Epithelial cell of proximal tubule (primary cell): ENCODE measurements at regions not wholly inside any gene's neighbourhood (a gene's known extent, or its start where the extent isn't known, plus 50 kb on each side); places are given as distances from the start of the nearest gene placed in this dataset.
A peak's percentile ranks its signal among the peaks of the same experiment; 100 is the strongest.
"Not testable (repeated sequence)": the region's sequence is repeated elsewhere in the genome, so short reads cannot be mapped to it uniquely, and the experiment has no call there.

Experiments
- DNase-seq: peaks from one replicate; pipeline ENCODE4 v3.0.0-alpha.2; 2011; ENCODE audit warnings: low read depth
- H3K4me3 ChIP-seq: 2 replicates; pipeline ENCODE4 v1.5.1; 2011; ENCODE audit warnings: low read depth, mild to moderate bottlenecking, low read length
- CTCF ChIP-seq: conservative IDR thresholded peaks from 2 replicates; pipeline ENCODE4 v1.5.1; 2012; ENCODE audit warnings: low read depth, mild to moderate bottlenecking, low read length

- no peak overlapping the region for H3K4me3 ChIP-seq
- no peak for DNase-seq
- peak; percentile 37 for TF ChIP-seq CTCF
Observed at GRCh38 chr14:83071888-83072501, 1538.3 kb upstream of the SEL1L start.

GRCh38 chr14:83085136-83085535 lies 1551.5 kb upstream of the SEL1L start:
- DNase-seq: no peak
- H3K4me3 ChIP-seq: no peak overlapping the region
- no peak for TF ChIP-seq CTCF

- H3K4me3 ChIP-seq: no peak overlapping the region
- no peak for DNase-seq
- no peak for TF ChIP-seq CTCF
Observed at GRCh38 chr14:83085725-83086124, 1552.1 kb upstream of the SEL1L start.

GRCh38 chr14:83091991-83092956 lies 1558.6 kb upstream of the SEL1L start:
- not testable (repeated sequence) for H3K4me3 ChIP-seq, DNase-seq

GRCh38 chr14:83096092-83096491 lies 1562.4 kb upstream of the SEL1L start:
- no peak for TF ChIP-seq CTCF
- no peak for DNase-seq
- H3K4me3 ChIP-seq: no peak overlapping the region

GRCh38 chr14:83101846-83102245 lies 1568.2 kb upstream of the SEL1L start:
- no peak overlapping the region for H3K4me3 ChIP-seq
- TF ChIP-seq CTCF: no peak
- DNase-seq: no peak

- H3K4me3 ChIP-seq: no peak overlapping the region
- no peak for TF ChIP-seq CTCF
- no peak for DNase-seq
Observed at GRCh38 chr14:83118029-83118428, 1584.4 kb upstream of the SEL1L start.
